22Rv1 (cell line): ENCODE measurements at regions not wholly inside any gene's neighbourhood (a gene's known extent, or its start where the extent isn't known, plus 50 kb on each side); places are given as distances from the start of the nearest gene placed in this dataset.

ENCODE experiments used
- CTCF ChIP-seq: fragments of 450-650 bp; IDR thresholded peaks from 2 replicates; pipeline ENCODE4 v1.5.1; 2017; ENCODE audit warnings: mild to moderate bottlenecking
- ZFX ChIP-seq: fragments of 450-650 bp; IDR thresholded peaks from 2 replicates; pipeline ENCODE4 v1.6.1; 2017; ENCODE audit warnings: antibody characterized with exemption, borderline replicate concordance

GRCh38 chr6:95803889-95804288, 211.9 kb upstream of the FUT9 start:
- TF ChIP-seq CTCF (no peak), ZFX (no peak)
